B cell (primary cell): ENCODE measurements at regions not wholly inside any gene's neighbourhood (a gene's known extent, or its start where the extent isn't known, plus 50 kb on each side); places are given as distances from the start of the nearest gene placed in this dataset.

Experiments
- EZH2 ChIP-seq: IDR thresholded peaks from 2 replicates; pipeline ENCODE4 v1.6.1; 2012; ENCODE audit warnings: borderline replicate concordance, low read depth, mild to moderate bottlenecking, moderate library complexity, low read length; ENCODE audit not compliant: insufficient read depth, poor library complexity, severe bottlenecking
- TF ChIP-seq, protein P1 (sequence below): fragments of 200-600 bp; IDR thresholded peaks from one replicate; pipeline ENCODE4 v1.8.0; 2022; ENCODE audit warnings: antibody characterized with exemption, mild to moderate bottlenecking

DNA sequence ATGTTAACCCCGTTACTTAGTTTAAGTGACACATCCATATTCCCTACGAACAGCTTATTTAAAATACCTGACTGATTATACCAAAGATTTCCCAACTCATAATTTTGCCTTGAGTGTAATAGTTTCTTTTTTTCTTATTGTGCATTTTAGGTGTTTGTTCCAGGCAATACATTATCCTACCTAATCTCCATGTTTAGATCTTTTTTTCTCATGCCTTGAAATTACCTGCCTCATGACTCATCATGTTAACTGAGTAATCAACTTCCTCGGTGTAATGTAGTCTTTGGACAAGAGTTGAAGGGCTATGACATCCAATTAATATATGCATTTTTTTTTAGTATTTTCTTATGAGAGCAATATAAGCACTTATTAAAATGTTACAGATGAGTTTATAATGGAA is 228.7 kb upstream of the ANKRD50 start:
- TF ChIP-seq, protein P1, sequence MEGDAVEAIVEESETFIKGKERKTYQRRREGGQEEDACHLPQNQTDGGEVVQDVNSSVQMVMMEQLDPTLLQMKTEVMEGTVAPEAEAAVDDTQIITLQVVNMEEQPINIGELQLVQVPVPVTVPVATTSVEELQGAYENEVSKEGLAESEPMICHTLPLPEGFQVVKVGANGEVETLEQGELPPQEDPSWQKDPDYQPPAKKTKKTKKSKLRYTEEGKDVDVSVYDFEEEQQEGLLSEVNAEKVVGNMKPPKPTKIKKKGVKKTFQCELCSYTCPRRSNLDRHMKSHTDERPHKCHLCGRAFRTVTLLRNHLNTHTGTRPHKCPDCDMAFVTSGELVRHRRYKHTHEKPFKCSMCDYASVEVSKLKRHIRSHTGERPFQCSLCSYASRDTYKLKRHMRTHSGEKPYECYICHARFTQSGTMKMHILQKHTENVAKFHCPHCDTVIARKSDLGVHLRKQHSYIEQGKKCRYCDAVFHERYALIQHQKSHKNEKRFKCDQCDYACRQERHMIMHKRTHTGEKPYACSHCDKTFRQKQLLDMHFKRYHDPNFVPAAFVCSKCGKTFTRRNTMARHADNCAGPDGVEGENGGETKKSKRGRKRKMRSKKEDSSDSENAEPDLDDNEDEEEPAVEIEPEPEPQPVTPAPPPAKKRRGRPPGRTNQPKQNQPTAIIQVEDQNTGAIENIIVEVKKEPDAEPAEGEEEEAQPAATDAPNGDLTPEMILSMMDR, result no peak
- no peak for TF ChIP-seq EZH2
